Lower lobe of right lung (tissue), 2 donors: ENCODE measurements at regions not wholly inside any gene's neighbourhood (a gene's known extent, or its start where the extent isn't known, plus 50 kb on each side); places are given as distances from the start of the nearest gene placed in this dataset.
A peak's percentile ranks its signal among the peaks of the same experiment; 100 is the strongest.
"Not testable (repeated sequence)": the region's sequence is repeated elsewhere in the genome, so short reads cannot be mapped to it uniquely, and the experiment has no call there.

Experiments used
- ATAC-seq, 2 donors: fragments of 200-7000 bp; cut with Tn5 transposase; one replicate each; pipeline ENCODE4 v1.9.1; 2020 to 2022; ENCODE audit warnings: mild to moderate bottlenecking in 2 of 2, moderate library complexity in 2 of 2
- DNase-seq: peaks from one replicate; pipeline ENCODE4 v3.0.0-alpha.2; 2020
- H3K27ac ChIP-seq: fragments of 200-600 bp; one replicate; pipeline ENCODE4 v1.8.0; 2022
- H3K27me3 ChIP-seq: fragments of 200-600 bp; one replicate; pipeline ENCODE4 v1.8.0; 2022; ENCODE audit warnings: low read depth
- H3K36me3 ChIP-seq: fragments of 200-600 bp; one replicate; pipeline ENCODE4 v1.8.0; 2022; ENCODE audit warnings: mild to moderate bottlenecking
- H3K4me1 ChIP-seq: fragments of 200-600 bp; one replicate; pipeline ENCODE4 v1.8.0; 2022
- H3K4me3 ChIP-seq: fragments of 200-600 bp; one replicate; pipeline ENCODE4 v1.8.0; 2022; ENCODE audit warnings: mild to moderate bottlenecking
- H3K9me3 ChIP-seq: fragments of 200-600 bp; one replicate; pipeline ENCODE4 v1.8.0; 2022
- intact Hi-C: fragments of 100-400 bp; cut with DNase I; formaldehyde crosslinking; loops from one replicate; pipeline ENCODE4 v1.11.0; 2022
- TF ChIP-seq, protein P1 (sequence below): fragments of 200-600 bp; IDR thresholded peaks from one replicate; pipeline ENCODE4 v1.8.0; 2022; ENCODE audit warnings: antibody characterized with exemption, mild to moderate bottlenecking
- donor health status: DM: no; HTN: yes; CAD: no; lungs with severe emphysema.

DNA sequence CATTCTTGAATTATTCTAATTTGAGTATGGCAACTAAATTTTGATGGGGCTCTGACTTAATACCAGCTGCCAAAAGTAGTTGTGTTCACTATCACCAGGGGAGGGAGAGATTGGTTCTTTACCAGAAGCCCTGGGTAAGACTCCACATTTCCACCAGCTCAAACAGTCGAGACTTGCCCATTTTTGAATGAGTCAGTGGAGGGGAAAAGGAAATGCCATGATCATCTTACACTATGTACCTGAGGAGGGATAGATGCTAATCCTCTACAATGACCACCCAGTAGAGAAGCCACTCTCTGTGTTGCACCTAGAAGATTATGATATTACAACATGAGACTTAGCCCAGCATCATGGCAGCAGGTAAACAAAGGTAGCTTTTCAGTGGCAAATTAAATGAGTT lies 77.0 kb upstream of the SGK1 start:
- Histone ChIP-seq H3K27ac (no peak overlapping the region), H3K36me3 (no peaks in the 10 kb centered on the region), H3K9me3 (no peaks in the 10 kb centered on the region), H3K27me3 (no peaks in the 10 kb centered on the region), H3K4me1 (no peaks in the 10 kb centered on the region), H3K4me3 (no peak overlapping the region)
- DNase-seq: no peak
- TF ChIP-seq, protein P1, sequence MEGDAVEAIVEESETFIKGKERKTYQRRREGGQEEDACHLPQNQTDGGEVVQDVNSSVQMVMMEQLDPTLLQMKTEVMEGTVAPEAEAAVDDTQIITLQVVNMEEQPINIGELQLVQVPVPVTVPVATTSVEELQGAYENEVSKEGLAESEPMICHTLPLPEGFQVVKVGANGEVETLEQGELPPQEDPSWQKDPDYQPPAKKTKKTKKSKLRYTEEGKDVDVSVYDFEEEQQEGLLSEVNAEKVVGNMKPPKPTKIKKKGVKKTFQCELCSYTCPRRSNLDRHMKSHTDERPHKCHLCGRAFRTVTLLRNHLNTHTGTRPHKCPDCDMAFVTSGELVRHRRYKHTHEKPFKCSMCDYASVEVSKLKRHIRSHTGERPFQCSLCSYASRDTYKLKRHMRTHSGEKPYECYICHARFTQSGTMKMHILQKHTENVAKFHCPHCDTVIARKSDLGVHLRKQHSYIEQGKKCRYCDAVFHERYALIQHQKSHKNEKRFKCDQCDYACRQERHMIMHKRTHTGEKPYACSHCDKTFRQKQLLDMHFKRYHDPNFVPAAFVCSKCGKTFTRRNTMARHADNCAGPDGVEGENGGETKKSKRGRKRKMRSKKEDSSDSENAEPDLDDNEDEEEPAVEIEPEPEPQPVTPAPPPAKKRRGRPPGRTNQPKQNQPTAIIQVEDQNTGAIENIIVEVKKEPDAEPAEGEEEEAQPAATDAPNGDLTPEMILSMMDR: no peak
- ATAC-seq: no peak
- intact Hi-C loops: no loop called here

DNA sequence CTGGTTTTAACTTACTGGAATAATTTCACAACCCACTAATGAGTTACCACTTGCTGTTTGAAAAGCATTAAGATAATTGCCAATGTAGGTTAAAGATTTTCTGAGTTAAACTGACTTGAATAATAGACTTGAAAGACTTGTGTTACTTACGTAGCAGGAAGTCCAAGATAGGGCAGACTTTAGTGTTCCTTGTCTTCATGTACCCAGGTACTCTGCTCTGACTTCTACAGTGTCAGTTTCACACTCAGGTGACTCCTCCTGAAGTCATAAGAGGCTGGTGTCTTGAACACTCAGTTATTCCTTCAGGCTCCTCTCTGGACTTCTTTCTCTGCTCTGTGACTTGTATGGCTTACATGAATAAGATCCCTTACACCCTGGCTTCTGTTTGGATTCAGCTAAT lies 76.3 kb upstream of the SGK1 start:
- DNase-seq (no peak), ATAC-seq (no peak)
- Histone ChIP-seq H3K27me3 (no peaks in the 10 kb centered on the region), H3K27ac (no peak overlapping the region), H3K9me3 (no peaks in the 10 kb centered on the region), H3K4me1 (no peaks in the 10 kb centered on the region), H3K4me3 (no peak overlapping the region), H3K36me3 (no peaks in the 10 kb centered on the region)
- intact Hi-C loops: no loop called here
- TF ChIP-seq, protein P1: no peak

DNA sequence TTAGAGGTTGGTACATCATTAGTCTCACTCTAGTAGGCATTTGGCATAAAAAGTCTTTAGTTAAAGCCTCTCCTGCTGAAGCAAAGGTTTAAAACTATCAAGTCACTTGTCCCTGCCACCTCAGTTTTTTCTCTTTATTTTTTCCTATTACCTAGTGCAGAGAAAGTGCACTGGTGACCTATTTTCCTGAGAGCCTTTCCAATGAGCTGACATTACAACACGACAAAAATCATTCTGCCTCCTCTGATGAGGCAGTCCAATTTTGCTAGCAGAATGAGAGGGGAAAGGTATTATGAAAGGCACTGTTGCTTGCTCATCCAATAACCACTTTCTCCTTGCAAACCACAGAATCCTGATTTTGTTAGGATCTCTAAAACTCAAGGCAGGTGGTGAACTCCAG lies 73.3 kb upstream of the SGK1 start:
- TF ChIP-seq, protein P1: no peak
- Histone ChIP-seq H3K36me3 (no peaks in the 10 kb centered on the region), H3K4me3 (no peak overlapping the region), H3K4me1 (no peaks in the 10 kb centered on the region), H3K9me3 (no peaks in the 10 kb centered on the region), H3K27me3 (no peaks in the 10 kb centered on the region), H3K27ac (no peak overlapping the region)
- ATAC-seq (no peak), DNase-seq (no peak)
- intact Hi-C loops: no loop called here

DNA sequence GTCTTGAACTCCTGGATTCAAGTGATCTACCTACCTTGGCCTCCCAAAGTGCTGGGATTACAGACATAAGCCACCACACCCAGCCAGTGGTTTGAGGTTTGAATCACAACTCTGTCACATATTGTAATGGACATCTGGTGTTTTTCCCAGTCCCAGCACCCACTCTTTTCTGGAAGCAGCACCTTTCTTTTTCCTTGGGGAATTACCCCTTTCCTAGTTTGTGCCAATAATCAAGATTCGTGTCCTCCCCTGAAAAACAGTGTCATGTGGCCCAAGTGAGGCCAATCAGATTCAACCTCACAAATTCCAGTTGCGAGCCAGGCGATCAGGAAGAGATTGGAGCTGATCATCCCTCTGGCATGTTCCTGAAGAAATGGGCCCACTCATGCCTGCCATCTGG lies 71.7 kb upstream of the SGK1 start:
- Histone ChIP-seq H3K4me1 (no peaks in the 10 kb centered on the region), H3K36me3 (no peaks in the 10 kb centered on the region), H3K9me3 (no peaks in the 10 kb centered on the region), H3K4me3 (no peak overlapping the region), H3K27me3 (no peaks in the 10 kb centered on the region), H3K27ac (no peak overlapping the region)
- TF ChIP-seq, protein P1: no peak
- DNase-seq (no peak), ATAC-seq (no peak)
- intact Hi-C loops: no loop called here

DNA sequence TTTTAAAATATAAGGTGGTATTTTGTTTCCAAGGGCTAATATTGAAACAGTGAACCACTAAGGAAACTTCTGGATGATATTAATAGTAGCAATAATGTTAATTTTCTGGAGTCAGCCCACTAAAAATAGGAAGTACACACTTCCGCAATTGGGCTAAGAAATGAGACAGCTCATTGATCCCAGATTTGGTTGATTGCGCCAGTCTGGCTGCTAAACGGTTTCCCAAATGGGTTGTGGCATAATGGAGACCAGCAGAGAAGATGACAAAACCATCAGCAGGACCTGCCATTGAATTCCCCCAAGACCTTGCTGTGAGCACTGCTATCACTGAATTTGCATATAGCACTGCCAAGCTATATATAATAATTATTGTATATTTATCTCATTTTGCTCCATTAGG lies 71.2 kb upstream of the SGK1 start:
- no peak overlapping the region for H3K27ac ChIP-seq

DNA sequence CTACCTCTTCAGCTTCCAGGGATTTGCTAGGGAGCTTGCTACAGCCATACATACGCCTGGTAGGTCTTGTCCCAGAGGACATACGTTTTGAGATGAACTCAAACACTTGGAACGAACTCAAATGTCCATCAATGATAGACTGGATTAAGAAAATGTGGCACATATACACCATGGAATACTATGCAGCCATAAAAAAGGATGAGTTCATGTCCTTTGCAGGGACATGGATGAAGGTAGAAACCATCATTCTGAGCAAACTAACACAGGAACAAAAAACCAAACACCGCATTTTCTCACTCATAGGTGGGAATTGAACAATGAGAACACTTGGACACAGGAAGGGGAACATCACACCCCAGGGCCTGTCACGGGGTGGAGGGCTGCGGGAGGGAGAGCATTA lies 68.6 kb upstream of the SGK1 start:
- H3K4me3 ChIP-seq, H3K36me3 ChIP-seq, DNase-seq, ATAC-seq, H3K9me3 ChIP-seq, H3K27ac ChIP-seq, H3K4me1 ChIP-seq, intact Hi-C loops, H3K27me3 ChIP-seq: not testable (repeated sequence)

More for the DNA sequence above, 71.2 kb upstream of the SGK1 start:
- ATAC-seq (peak in 1 of 2 donors; percentile 24), DNase-seq (no peak)
- TF ChIP-seq, protein P1: no peak
- H3K27me3 ChIP-seq: no peaks in the 10 kb centered on the region
- no peak overlapping the region for H3K4me3 ChIP-seq
- no peaks in the 10 kb centered on the region for H3K36me3 ChIP-seq
- no peaks in the 10 kb centered on the region for H3K9me3 ChIP-seq
- intact Hi-C loops: no loop called here
- H3K4me1 ChIP-seq: no peaks in the 10 kb centered on the region
